HepG2 (cell line): ENCODE measurements at regions not wholly inside any gene's neighbourhood (a gene's known extent, or its start where the extent isn't known, plus 50 kb on each side); places are given as distances from the start of the nearest gene placed in this dataset.

Experiments used
- ARNT ChIP-seq: fragments of 450-650 bp; IDR thresholded peaks from 2 replicates; pipeline ENCODE4 v1.6.1; 2017
- DNMT1 ChIP-seq: sonication (generic); formaldehyde crosslinking; IDR thresholded peaks from 2 replicates; pipeline ENCODE4 v1.5.1; 2020; ENCODE audit warnings: mild to moderate bottlenecking, missing genetic modification reagents
- GLMP ChIP-seq: sonication (generic); formaldehyde crosslinking; IDR thresholded peaks from 2 replicates; pipeline ENCODE4 v1.9.0; 2021; ENCODE audit warnings: missing genetic modification reagents, mild to moderate bottlenecking, borderline replicate concordance
- MZF1 ChIP-seq: sonication (generic); formaldehyde crosslinking; IDR thresholded peaks from 2 replicates; pipeline ENCODE4 v1.8.1; 2023; ENCODE audit warnings: mild to moderate bottlenecking, missing genetic modification reagents, borderline replicate concordance
- RFX1 ChIP-seq: fragments of 450-650 bp; IDR thresholded peaks from 2 replicates; pipeline ENCODE4 v1.6.1; 2017
- SNAPC4 ChIP-seq: sonication (generic); formaldehyde crosslinking; IDR thresholded peaks from 2 replicates; pipeline ENCODE4 v1.4.0; 2020; ENCODE audit warnings: mild to moderate bottlenecking, missing genetic modification reagents
- ZBTB40 ChIP-seq, 2 experiments: fragments of 450-650 bp in 1 of 2; sonication (generic) in 1 of 2; formaldehyde crosslinking in 1 of 2; IDR thresholded peaks; 2 replicates each; pipeline versions ENCODE4 v1.6.1 to v1.8.0; 2016 to 2022; ENCODE audit warnings: antibody characterized with exemption in 1 of 2, mild to moderate bottlenecking in 1 of 2, missing genetic modification reagents in 1 of 2
- ZNF503 ChIP-seq: sonication (generic); formaldehyde crosslinking; IDR thresholded peaks from 2 replicates; pipeline ENCODE4 v1.4.0; 2020; ENCODE audit warnings: missing genetic modification reagents
- ZNF770 ChIP-seq: sonication (generic); formaldehyde crosslinking; IDR thresholded peaks from 2 replicates; pipeline ENCODE4 v1.5.0; 2020; ENCODE audit warnings: mild to moderate bottlenecking, missing genetic modification reagents

GRCh38 chr18:68083776-68084175 lies 567.3 kb upstream of the DSEL start (continued):
- TF ChIP-seq GLMP (CRISPR knock-in tag) (no peak), DNMT1 (CRISPR knock-in tag) (no peak), SNAPC4 (CRISPR knock-in tag) (no peak), ARNT (no peak), ZNF770 (no peak), MZF1 (CRISPR knock-in tag) (no peak), ZBTB40 (IDR thresholded peaks at IDR 0.05) (no peak), ZBTB40 (CRISPR knock-in tag; IDR thresholded peaks at IDR 0.05) (no peak), RFX1 (no peak), ZNF503 (CRISPR knock-in tag) (no peak)
